Thoracic aorta (tissue), 2 donors: ENCODE measurements at regions not wholly inside any gene's neighbourhood (a gene's known extent, or its start where the extent isn't known, plus 50 kb on each side); places are given as distances from the start of the nearest gene placed in this dataset.

Source experiments
- ATAC-seq: fragments of 150-250 bp; one replicate; pipeline ENCODE4 v1.8.0; 2017; ENCODE audit warnings: low read depth; ENCODE audit not compliant: insufficient number of reproducible peaks, low FRiP score
- DNase-seq: peaks from one replicate; pipeline ENCODE4 v3.0.0-alpha.2; 2020; ENCODE audit warnings: low spot score
- H3K27ac ChIP-seq, 2 donors: fragments of 200-600 bp; sonication (generic); 1 replicate in 1 of 2; 2 replicates in 1 of 2; pipeline ENCODE4 v1.5.1; 2016; ENCODE audit warnings: mild to moderate bottlenecking in 2 of 2, moderate library complexity in 2 of 2
- H3K27me3 ChIP-seq: fragments of 200-600 bp; sonication (generic); replicated peaks from 2 replicates; pipeline ENCODE4 v1.6.0; 2016; ENCODE audit warnings: mild to moderate bottlenecking; ENCODE audit not compliant: insufficient read depth
- H3K36me3 ChIP-seq: fragments of 200-600 bp; sonication (generic); one replicate; pipeline ENCODE4 v1.5.1; 2016
- H3K4me1 ChIP-seq, 2 donors: fragments of 200-600 bp; sonication (generic); 1 replicate in 1 of 2; 2 replicates in 1 of 2; pipeline versions ENCODE4 v1.5.1 to v1.6.0; 2016; ENCODE audit warnings: low read depth in 2 of 2, mild to moderate bottlenecking in 1 of 2; ENCODE audit not compliant: control insufficient read depth in 1 of 2
- H3K4me3 ChIP-seq: fragments of 200-600 bp; sonication (generic); 2 replicates; pipeline ENCODE4 v1.5.1; 2016; ENCODE audit warnings: mild to moderate bottlenecking
- H3K9me3 ChIP-seq: fragments of 200-600 bp; sonication (generic); 2 replicates; pipeline ENCODE4 v1.5.1; 2016
- CTCF ChIP-seq: fragments of 200-600 bp; sonication (generic); IDR thresholded peaks from one replicate; pipeline ENCODE4 v1.5.1; 2019; ENCODE audit warnings: antibody characterized with exemption

- Histone ChIP-seq H3K36me3 (no peaks in the 10 kb centered on the region), H3K4me3 (no peak overlapping the region), H3K4me1 (no peaks in the 10 kb centered on the region), H3K9me3 (no peaks in the 10 kb centered on the region), H3K27me3 (no peaks in the 10 kb centered on the region), H3K27ac (no peak overlapping the region)
- TF ChIP-seq CTCF, result no peak
- ATAC-seq (no peak), DNase-seq (no peak)
These were observed 574.6 kb upstream of the SLC35B3 start for GRCh38 chr6:9009931-9010330.

- no peak for DNase-seq
- no peaks in the 10 kb centered on the region for H3K9me3 ChIP-seq
- no peak for ATAC-seq
- no peaks in the 10 kb centered on the region for H3K36me3 ChIP-seq
- H3K4me3 ChIP-seq, result no peak overlapping the region
- H3K4me1 ChIP-seq, result no peaks in the 10 kb centered on the region
- no peaks in the 10 kb centered on the region for H3K27me3 ChIP-seq
- no peak for TF ChIP-seq CTCF
- no peak overlapping the region for H3K27ac ChIP-seq
These were observed 571.7 kb upstream of the SLC35B3 start for GRCh38 chr6:9007027-9007426.

GRCh38 chr6:9002833-9003232 is 567.5 kb upstream of the SLC35B3 start:
- ATAC-seq, result no peak
- no peaks in the 10 kb centered on the region for H3K36me3 ChIP-seq
- H3K4me3 ChIP-seq, result no peak overlapping the region
- H3K4me1 ChIP-seq, result no peaks in the 10 kb centered on the region
- H3K27ac ChIP-seq, result no peak overlapping the region
- TF ChIP-seq CTCF, result no peak
- no peaks in the 10 kb centered on the region for H3K9me3 ChIP-seq
- no peaks in the 10 kb centered on the region for H3K27me3 ChIP-seq
- DNase-seq, result no peak

- H3K36me3 ChIP-seq, result no peaks in the 10 kb centered on the region
- DNase-seq (no peak), ATAC-seq (no peak)
- no peaks in the 10 kb centered on the region for H3K4me1 ChIP-seq
- no peak overlapping the region for H3K4me3 ChIP-seq
- H3K9me3 ChIP-seq, result no peaks in the 10 kb centered on the region
- TF ChIP-seq CTCF, result no peak
- no peak overlapping the region for H3K27ac ChIP-seq
- no peaks in the 10 kb centered on the region for H3K27me3 ChIP-seq
These were observed 559.8 kb upstream of the SLC35B3 start for GRCh38 chr6:8995156-8995555.

GRCh38 chr6:8993111-8993510 is 557.8 kb upstream of the SLC35B3 start:
- H3K27ac ChIP-seq, result no peak overlapping the region
- no peaks in the 10 kb centered on the region for H3K4me1 ChIP-seq
- ATAC-seq (no peak), DNase-seq (no peak)
- no peaks in the 10 kb centered on the region for H3K27me3 ChIP-seq
- no peak overlapping the region for H3K4me3 ChIP-seq
- no peaks in the 10 kb centered on the region for H3K36me3 ChIP-seq
- no peaks in the 10 kb centered on the region for H3K9me3 ChIP-seq
- TF ChIP-seq CTCF, result no peak
